Loucy (cell line): ENCODE measurements at regions not wholly inside any gene's neighbourhood (a gene's known extent, or its start where the extent isn't known, plus 50 kb on each side); places are given as distances from the start of the nearest gene placed in this dataset.

Experiments
- H2AFZ ChIP-seq: fragments of 200-600 bp; sonication (generic); 2 replicates; pipeline ENCODE4 v1.6.0; 2016; ENCODE audit warnings: antibody characterized with exemption, mild to moderate bottlenecking, low read length, moderate library complexity
- H3F3A ChIP-seq: fragments of 200-600 bp; 2 replicates; pipeline ENCODE4 v1.6.0; 2016; ENCODE audit warnings: antibody characterized with exemption, low read depth, mild to moderate bottlenecking
- H3K27me3 ChIP-seq: fragments of 200-600 bp; sonication (generic); 2 replicates; pipeline ENCODE4 v1.6.1; 2014; ENCODE audit warnings: low read length, mild to moderate bottlenecking; ENCODE audit not compliant: insufficient read depth, poor library complexity, severe bottlenecking
- H3K36me3 ChIP-seq: fragments of 200-600 bp; sonication (generic); 2 replicates; pipeline ENCODE4 v1.6.1; 2016; ENCODE audit warnings: low read length; ENCODE audit not compliant: insufficient read depth
- H3K4me1 ChIP-seq: fragments of 200-600 bp; sonication (generic); 2 replicates; pipeline ENCODE4 v1.5.1; 2014; ENCODE audit warnings: low read length, mild to moderate bottlenecking; ENCODE audit not compliant: insufficient read depth, poor library complexity, severe bottlenecking
- H3K4me2 ChIP-seq: fragments of 200-600 bp; sonication (generic); 2 replicates; pipeline ENCODE4 v1.6.0; 2014; ENCODE audit warnings: antibody characterized with exemption, low read length, low read depth, mild to moderate bottlenecking; ENCODE audit not compliant: poor library complexity, severe bottlenecking
- H3K4me3 ChIP-seq: fragments of 200-600 bp; sonication (generic); 2 replicates; pipeline ENCODE4 v1.5.1; 2014; ENCODE audit warnings: low read length, mild to moderate bottlenecking, mixed read lengths; ENCODE audit not compliant: poor library complexity, severe bottlenecking
- H3K79me2 ChIP-seq: fragments of 200-600 bp; sonication (generic); 2 replicates; pipeline ENCODE4 v1.6.1; 2014; ENCODE audit warnings: low read length; ENCODE audit not compliant: insufficient read depth
- H3K9ac ChIP-seq: fragments of 200-600 bp; sonication (generic); 2 replicates; pipeline ENCODE4 v1.6.0; 2014; ENCODE audit warnings: mild to moderate bottlenecking, low read depth, low read length, moderate library complexity; ENCODE audit not compliant: poor library complexity, severe bottlenecking
- H3K9me2 ChIP-seq: fragments of 200-600 bp; sonication (generic); replicated peaks from 2 replicates; pipeline ENCODE4 v1.6.1; 2016; ENCODE audit warnings: low read depth, low read length, mixed read lengths
- H3K9me3 ChIP-seq: fragments of 200-600 bp; sonication (generic); 2 replicates; pipeline ENCODE4 v1.6.1; 2014; ENCODE audit warnings: mild to moderate bottlenecking, antibody characterized with exemption, low read length, low read depth; ENCODE audit not compliant: insufficient read depth
- H4K20me1 ChIP-seq: fragments of 200-600 bp; sonication (generic); 2 replicates; pipeline ENCODE4 v1.6.0; 2014; ENCODE audit warnings: antibody characterized with exemption, low read length, mild to moderate bottlenecking; ENCODE audit not compliant: insufficient read depth, poor library complexity, severe bottlenecking
- EZH2phosphoT487 ChIP-seq: fragments of 200-600 bp; IDR thresholded peaks from 2 replicates; pipeline ENCODE4 v1.6.1; 2018; ENCODE audit warnings: antibody characterized with exemption, mild to moderate bottlenecking, moderate library complexity, borderline replicate concordance
- TF ChIP-seq, protein P1 (sequence below): fragments of 200-600 bp; sonication (generic); conservative IDR thresholded peaks from 2 replicates; pipeline ENCODE4 v1.5.1; 2014; ENCODE audit warnings: mild to moderate bottlenecking, antibody characterized with exemption, low read length

DNA sequence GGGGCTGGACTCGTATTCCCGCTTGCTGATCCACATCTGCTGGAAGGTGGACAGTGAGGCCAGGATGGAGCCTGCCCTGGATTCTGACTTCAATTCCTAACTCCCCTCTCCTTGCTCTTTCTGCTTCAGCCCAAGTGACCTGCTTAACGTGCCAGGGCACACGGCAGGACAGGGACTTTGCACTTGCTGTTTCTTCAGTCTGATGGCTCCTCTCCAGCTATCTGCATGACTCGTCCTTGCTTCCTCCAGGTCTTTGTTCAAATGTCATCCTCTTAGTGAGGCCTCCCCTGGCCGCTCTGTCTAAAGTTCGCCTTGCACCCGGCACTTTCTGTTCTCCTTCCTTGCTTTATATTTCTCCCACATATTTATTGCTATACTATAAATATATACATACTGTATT is 357.6 kb downstream of the MTX2 start:
- Histone ChIP-seq H3K27me3 (no peaks in the 10 kb centered on the region), H3K79me2 (no peaks in the 10 kb centered on the region), H3K9ac (no peak overlapping the region), H3K4me3 (no peak overlapping the region), H3K9me3 (no peaks in the 10 kb centered on the region), H3K9me2 (no peaks in the 10 kb centered on the region), H4K20me1 (no peaks in the 10 kb centered on the region), H3F3A (no peaks in the 10 kb centered on the region), H3K36me3 (no peaks in the 10 kb centered on the region), H2AFZ (no peak overlapping the region), H3K4me2 (no peak overlapping the region), H3K4me1 (no peaks in the 10 kb centered on the region)
- no peak for TF ChIP-seq EZH2phosphoT487
- TF ChIP-seq, protein P1, sequence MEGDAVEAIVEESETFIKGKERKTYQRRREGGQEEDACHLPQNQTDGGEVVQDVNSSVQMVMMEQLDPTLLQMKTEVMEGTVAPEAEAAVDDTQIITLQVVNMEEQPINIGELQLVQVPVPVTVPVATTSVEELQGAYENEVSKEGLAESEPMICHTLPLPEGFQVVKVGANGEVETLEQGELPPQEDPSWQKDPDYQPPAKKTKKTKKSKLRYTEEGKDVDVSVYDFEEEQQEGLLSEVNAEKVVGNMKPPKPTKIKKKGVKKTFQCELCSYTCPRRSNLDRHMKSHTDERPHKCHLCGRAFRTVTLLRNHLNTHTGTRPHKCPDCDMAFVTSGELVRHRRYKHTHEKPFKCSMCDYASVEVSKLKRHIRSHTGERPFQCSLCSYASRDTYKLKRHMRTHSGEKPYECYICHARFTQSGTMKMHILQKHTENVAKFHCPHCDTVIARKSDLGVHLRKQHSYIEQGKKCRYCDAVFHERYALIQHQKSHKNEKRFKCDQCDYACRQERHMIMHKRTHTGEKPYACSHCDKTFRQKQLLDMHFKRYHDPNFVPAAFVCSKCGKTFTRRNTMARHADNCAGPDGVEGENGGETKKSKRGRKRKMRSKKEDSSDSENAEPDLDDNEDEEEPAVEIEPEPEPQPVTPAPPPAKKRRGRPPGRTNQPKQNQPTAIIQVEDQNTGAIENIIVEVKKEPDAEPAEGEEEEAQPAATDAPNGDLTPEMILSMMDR = no peak

DNA sequence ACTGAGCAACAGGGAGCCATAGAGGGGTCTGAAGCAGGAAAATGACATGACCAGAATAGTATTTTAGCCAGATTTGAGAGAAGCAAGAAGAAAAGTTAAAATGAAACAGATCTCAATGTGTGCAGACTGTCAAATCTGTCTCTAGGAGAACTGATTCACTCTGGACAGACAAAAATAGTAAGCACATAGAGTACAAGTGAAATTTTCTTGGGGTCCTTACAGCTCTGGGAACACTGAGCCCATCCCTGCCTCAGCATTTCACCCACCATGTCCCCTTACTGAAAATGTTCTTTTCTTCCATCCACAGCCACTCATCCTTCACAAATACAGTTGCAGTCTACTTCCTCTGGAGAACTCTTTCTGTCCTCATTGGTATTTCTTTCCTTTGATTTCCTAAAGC is 359.2 kb downstream of the MTX2 start:
- Histone ChIP-seq H3K36me3 (no peaks in the 10 kb centered on the region), H3K4me3 (no peak overlapping the region), H3K79me2 (no peaks in the 10 kb centered on the region)

DNA sequence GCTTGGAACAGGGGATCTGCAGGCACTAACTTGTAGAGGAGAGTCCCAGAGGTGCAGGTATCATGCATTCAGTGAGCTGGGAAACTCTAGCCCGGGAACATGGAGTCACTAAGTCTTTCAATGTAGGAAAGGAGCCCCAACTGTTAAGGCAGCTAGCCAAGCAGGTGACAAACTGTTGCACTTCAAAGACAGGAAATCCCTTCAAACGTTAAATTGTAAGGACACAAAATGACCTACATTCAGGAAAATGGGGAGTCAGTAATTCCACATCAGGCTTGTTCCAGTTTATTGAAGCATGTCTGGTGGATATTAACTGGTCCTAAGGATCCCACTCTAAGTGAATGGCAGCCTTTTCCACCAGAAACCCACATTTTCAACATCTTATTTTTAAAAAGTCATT is 364.5 kb downstream of the MTX2 start:
- H3K27me3 ChIP-seq = peaks cover 7% of the 10 kb centered on the region
- no peaks in the 10 kb centered on the region for H3K4me1 ChIP-seq

More for the DNA sequence above, 359.2 kb downstream of the MTX2 start:
- no peaks in the 10 kb centered on the region for H3F3A ChIP-seq
- H3K9me2 ChIP-seq = no peaks in the 10 kb centered on the region
- no peak overlapping the region for H3K9ac ChIP-seq
- H3K4me2 ChIP-seq = no peak overlapping the region
- no peaks in the 10 kb centered on the region for H3K4me1 ChIP-seq
- no peaks in the 10 kb centered on the region for H3K27me3 ChIP-seq
- no peaks in the 10 kb centered on the region for H4K20me1 ChIP-seq
- TF ChIP-seq EZH2phosphoT487 = no peak
- TF ChIP-seq, protein P1 = no peak
- H3K9me3 ChIP-seq = no peaks in the 10 kb centered on the region
- H2AFZ ChIP-seq = no peak overlapping the region

More for the DNA sequence above, 364.5 kb downstream of the MTX2 start:
- no peak overlapping the region for H3K4me2 ChIP-seq
- H3K36me3 ChIP-seq = no peaks in the 10 kb centered on the region
- no peaks in the 10 kb centered on the region for H3K9me3 ChIP-seq
- H3F3A ChIP-seq = no peaks in the 10 kb centered on the region
- no peaks in the 10 kb centered on the region for H3K9me2 ChIP-seq
- H3K4me3 ChIP-seq = no peak overlapping the region
- TF ChIP-seq, protein P1 = no peak
- TF ChIP-seq EZH2phosphoT487 = no peak
- no peak overlapping the region for H2AFZ ChIP-seq
- no peak overlapping the region for H3K9ac ChIP-seq
- H3K79me2 ChIP-seq = no peaks in the 10 kb centered on the region
- H4K20me1 ChIP-seq = no peaks in the 10 kb centered on the region
